Neuron (in vitro differentiated cells): ENCODE measurements at regions not wholly inside any gene's neighbourhood (a gene's known extent, or its start where the extent isn't known, plus 50 kb on each side); places are given as distances from the start of the nearest gene placed in this dataset.

ENCODE experiments used
- H2AFZ ChIP-seq: one replicate; pipeline ENCODE4 v1.6.1; 2013; ENCODE audit warnings: low read depth, mild to moderate bottlenecking, inconsistent platforms, low read length, moderate library complexity
- H3K27me3 ChIP-seq: one replicate; pipeline ENCODE4 v1.6.1; 2013; ENCODE audit warnings: low read length; ENCODE audit not compliant: insufficient read depth
- H3K36me3 ChIP-seq: one replicate; pipeline ENCODE4 v1.6.1; 2013; ENCODE audit warnings: low read length; ENCODE audit not compliant: insufficient read depth
- H3K4me1 ChIP-seq: one replicate; pipeline ENCODE4 v1.6.1; 2013; ENCODE audit warnings: low read length; ENCODE audit not compliant: insufficient read depth
- H3K4me3 ChIP-seq: 2 replicates; pipeline ENCODE4 v1.5.1; 2013; ENCODE audit warnings: mild to moderate bottlenecking, low read length, moderate library complexity
- H3K9me3 ChIP-seq: one replicate; pipeline ENCODE4 v1.6.1; 2013; ENCODE audit warnings: low read length

GRCh38 chr10:36390221-36390620 is 735.2 kb upstream of the ANKRD30A start:
- Histone ChIP-seq H2AFZ (no peak overlapping the region), H3K36me3 (no peaks in the 10 kb centered on the region), H3K4me3 (no peak overlapping the region), H3K9me3 (no peaks in the 10 kb centered on the region), H3K4me1 (no peaks in the 10 kb centered on the region), H3K27me3 (no peaks in the 10 kb centered on the region)

DNA sequence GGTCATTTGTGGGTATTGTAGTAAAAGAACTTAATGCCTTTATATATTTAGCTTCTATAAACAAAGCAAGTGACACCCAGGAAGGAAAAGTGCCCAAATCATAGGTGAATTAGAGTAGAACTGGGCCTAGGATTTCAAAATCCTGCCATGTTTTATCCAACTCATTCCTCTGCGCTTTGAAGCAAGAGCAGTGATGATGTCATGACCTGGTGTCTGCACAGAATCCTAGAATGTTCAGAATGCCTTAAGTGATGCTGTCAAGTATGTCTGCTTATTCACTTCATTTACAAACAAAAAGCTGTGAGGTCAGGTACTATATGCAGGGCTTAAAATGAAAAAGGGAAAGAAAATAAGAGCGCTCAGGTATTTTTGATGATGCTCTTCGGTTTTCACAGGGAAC is 737.2 kb upstream of the ANKRD30A start:
- Histone ChIP-seq H3K4me3 (no peak overlapping the region), H3K4me1 (no peaks in the 10 kb centered on the region), H2AFZ (no peak overlapping the region), H3K9me3 (no peaks in the 10 kb centered on the region), H3K27me3 (no peaks in the 10 kb centered on the region), H3K36me3 (no peaks in the 10 kb centered on the region)

GRCh38 chr10:36385693-36386092 is 739.7 kb upstream of the ANKRD30A start:
- Histone ChIP-seq H2AFZ (no peak overlapping the region), H3K9me3 (no peaks in the 10 kb centered on the region), H3K27me3 (no peaks in the 10 kb centered on the region), H3K4me3 (no peak overlapping the region), H3K36me3 (no peaks in the 10 kb centered on the region), H3K4me1 (no peaks in the 10 kb centered on the region)

DNA sequence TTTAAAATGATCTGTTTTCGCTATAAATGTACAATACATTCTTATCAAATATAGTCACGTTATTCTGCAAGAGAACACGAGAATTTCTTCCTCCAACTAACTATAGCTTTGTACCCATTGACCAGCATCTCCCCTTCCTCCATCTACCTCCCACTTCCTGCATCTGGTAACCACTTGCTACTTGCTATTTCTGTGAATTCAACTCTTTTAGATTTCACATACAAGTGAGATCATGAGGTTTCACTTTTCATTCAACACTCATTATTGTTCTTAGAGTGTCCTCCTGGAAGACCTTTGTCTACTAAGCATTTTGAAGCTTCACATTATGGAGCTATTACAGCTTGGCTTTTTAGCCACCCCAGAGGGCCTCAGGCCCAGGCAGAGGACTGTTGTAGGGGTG is 741.3 kb upstream of the FZD8 start:
- Histone ChIP-seq H3K4me3 (no peak overlapping the region), H2AFZ (no peak overlapping the region), H3K27me3 (no peaks in the 10 kb centered on the region), H3K4me1 (no peaks in the 10 kb centered on the region), H3K9me3 (no peaks in the 10 kb centered on the region), H3K36me3 (no peaks in the 10 kb centered on the region)

DNA sequence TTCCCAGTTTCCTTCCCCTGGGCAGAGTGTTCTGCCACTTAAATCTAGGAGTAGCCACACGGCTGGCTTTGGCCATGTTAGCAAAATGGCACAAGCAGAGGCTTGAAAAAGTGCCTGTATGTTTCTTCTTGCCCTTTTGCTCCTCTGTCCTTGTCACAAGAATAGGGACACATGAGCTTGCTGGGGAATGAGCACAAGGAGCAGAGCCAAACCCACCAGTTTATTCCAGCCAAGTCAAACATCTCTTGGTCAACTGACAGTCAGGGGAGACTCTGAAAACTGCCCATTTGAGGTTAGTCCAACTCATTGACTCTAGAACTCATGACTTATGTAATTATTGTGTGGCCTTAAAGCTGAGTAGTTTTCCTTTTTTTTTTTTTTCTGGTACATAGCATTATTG is 739.7 kb upstream of the FZD8 start:
- H3K27me3 ChIP-seq = no peaks in the 10 kb centered on the region
- H2AFZ ChIP-seq = no peak overlapping the region
- H3K36me3 ChIP-seq = no peaks in the 10 kb centered on the region
- no peaks in the 10 kb centered on the region for H3K9me3 ChIP-seq
- H3K4me1 ChIP-seq = no peaks in the 10 kb centered on the region
- H3K4me3 ChIP-seq = no peak overlapping the region

GRCh38 chr10:36380538-36380937 is 738.4 kb upstream of the FZD8 start:
- Histone ChIP-seq H3K27me3 (no peaks in the 10 kb centered on the region), H3K4me1 (no peaks in the 10 kb centered on the region), H2AFZ (no peak overlapping the region), H3K4me3 (no peak overlapping the region), H3K9me3 (no peaks in the 10 kb centered on the region), H3K36me3 (no peaks in the 10 kb centered on the region)

DNA sequence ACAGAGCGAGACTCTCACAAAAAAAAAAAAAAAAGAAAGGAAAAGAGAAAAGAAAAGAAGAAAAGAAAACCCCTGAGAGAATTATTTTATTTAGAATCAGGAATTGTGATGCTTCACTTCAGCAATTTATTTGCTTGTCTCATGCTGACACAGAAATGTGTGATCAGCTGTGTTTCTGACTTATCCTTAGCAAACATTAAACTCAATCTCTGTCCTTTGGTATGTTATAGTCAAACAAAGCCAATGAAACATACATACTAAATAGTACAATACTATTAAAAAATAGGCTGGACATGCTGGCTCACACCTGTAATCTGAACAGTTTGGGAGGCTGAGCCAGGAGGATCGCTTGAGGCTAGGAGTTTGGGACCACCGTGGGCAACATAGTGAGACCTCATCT is 733.0 kb upstream of the FZD8 start:
- no peaks in the 10 kb centered on the region for H3K27me3 ChIP-seq
- H3K9me3 ChIP-seq = no peaks in the 10 kb centered on the region
- no peaks in the 10 kb centered on the region for H3K4me1 ChIP-seq
- no peak overlapping the region for H3K4me3 ChIP-seq
- no peak overlapping the region for H2AFZ ChIP-seq
- H3K36me3 ChIP-seq = no peaks in the 10 kb centered on the region

- Histone ChIP-seq H3K36me3 (no peaks in the 10 kb centered on the region), H3K4me3 (no peak overlapping the region)
Observed at GRCh38 chr10:36373424-36374096, 731.5 kb upstream of the FZD8 start.

DNA sequence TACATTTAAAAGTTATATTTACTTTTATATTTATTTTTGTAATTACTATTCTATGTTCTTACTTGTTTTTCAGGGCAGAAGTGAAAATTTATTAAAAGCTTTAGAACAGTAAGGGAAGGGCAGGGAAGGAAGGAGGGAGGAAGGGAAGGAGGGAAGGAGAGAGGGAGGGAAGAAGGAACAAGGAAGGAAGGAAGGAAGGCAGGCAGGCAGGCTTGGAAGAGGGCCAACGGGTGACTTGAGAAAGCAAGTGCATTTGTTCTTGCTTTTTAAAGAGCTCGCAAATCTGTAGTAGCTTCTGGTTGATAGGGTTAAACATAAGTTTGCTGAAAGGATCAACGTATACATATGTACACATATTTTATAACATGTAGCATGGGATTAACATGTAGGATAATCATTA is 725.3 kb upstream of the FZD8 start:
- H3K36me3 ChIP-seq = no peaks in the 10 kb centered on the region
- H3K4me1 ChIP-seq = no peaks in the 10 kb centered on the region
- no peaks in the 10 kb centered on the region for H3K9me3 ChIP-seq
- no peak overlapping the region for H2AFZ ChIP-seq
- H3K27me3 ChIP-seq = no peaks in the 10 kb centered on the region
- H3K4me3 ChIP-seq = no peak overlapping the region

More at GRCh38 chr10:36373424-36374096, 731.5 kb upstream of the FZD8 start:
- no peaks in the 10 kb centered on the region for H3K4me1 ChIP-seq
- no peak overlapping the region for H2AFZ ChIP-seq
- H3K9me3 ChIP-seq = no peaks in the 10 kb centered on the region
- H3K27me3 ChIP-seq = no peaks in the 10 kb centered on the region

- no peak overlapping the region for H2AFZ ChIP-seq
- H3K36me3 ChIP-seq = no peaks in the 10 kb centered on the region
- H3K4me1 ChIP-seq = no peaks in the 10 kb centered on the region
- H3K27me3 ChIP-seq = no peaks in the 10 kb centered on the region
- no peaks in the 10 kb centered on the region for H3K9me3 ChIP-seq
- H3K4me3 ChIP-seq = no peak overlapping the region
Observed at GRCh38 chr10:36366843-36367242, 724.7 kb upstream of the FZD8 start.

- Histone ChIP-seq H3K27me3 (no peaks in the 10 kb centered on the region), H3K36me3 (no peaks in the 10 kb centered on the region), H2AFZ (no peak overlapping the region), H3K9me3 (no peaks in the 10 kb centered on the region), H3K4me3 (no peak overlapping the region), H3K4me1 (no peaks in the 10 kb centered on the region)
Observed at GRCh38 chr10:36366065-36366464, 724.0 kb upstream of the FZD8 start.

DNA sequence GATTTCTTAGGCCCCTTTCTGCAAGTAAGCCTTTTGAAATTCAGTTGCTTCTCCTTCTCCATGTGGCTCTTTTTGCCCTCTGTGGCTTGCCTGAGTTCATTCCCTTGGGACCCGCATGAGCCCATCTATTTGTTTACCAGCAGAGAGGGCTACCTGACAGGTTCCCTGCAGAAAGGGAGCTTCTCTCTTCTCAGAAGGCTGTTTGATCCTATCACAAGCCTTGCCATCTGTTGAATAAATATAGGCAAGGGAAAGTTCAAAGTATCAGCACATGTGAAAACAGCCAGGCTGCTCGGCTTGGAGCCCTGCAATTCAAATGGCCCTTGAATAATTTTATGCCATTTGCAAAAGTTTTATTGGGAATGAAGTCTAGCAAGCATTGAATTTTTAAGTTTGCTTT is 720.2 kb upstream of the FZD8 start:
- H3K4me1 ChIP-seq = no peaks in the 10 kb centered on the region
- no peak overlapping the region for H2AFZ ChIP-seq
- H3K36me3 ChIP-seq = no peaks in the 10 kb centered on the region
- H3K9me3 ChIP-seq = no peaks in the 10 kb centered on the region
- H3K4me3 ChIP-seq = no peak overlapping the region
- H3K27me3 ChIP-seq = no peaks in the 10 kb centered on the region

DNA sequence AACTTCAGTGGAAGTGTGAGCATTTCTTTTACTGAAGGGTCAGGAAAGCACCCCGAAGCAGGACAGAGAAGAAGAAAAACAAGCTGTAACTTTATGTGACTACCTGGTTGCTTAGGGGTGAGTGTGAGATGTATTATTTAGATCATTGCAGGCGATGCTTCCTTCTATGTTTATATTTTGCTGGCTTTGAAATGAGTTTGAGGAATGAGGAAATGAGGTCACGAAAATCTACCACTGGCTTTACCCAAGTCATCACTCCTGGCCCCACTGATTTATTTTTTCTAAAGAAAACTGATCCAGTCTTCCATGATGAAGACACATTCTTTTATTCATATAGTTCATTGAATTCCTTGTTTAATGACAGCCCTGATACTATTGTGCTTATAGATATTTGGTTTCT is 716.6 kb upstream of the FZD8 start:
- Histone ChIP-seq H3K4me1 (no peaks in the 10 kb centered on the region), H3K4me3 (no peak overlapping the region), H3K27me3 (no peaks in the 10 kb centered on the region), H2AFZ (no peak overlapping the region), H3K36me3 (no peaks in the 10 kb centered on the region), H3K9me3 (no peaks in the 10 kb centered on the region)

- Histone ChIP-seq H3K36me3 (no peaks in the 10 kb centered on the region), H3K4me1 (no peaks in the 10 kb centered on the region), H3K9me3 (no peaks in the 10 kb centered on the region), H3K27me3 (no peaks in the 10 kb centered on the region), H2AFZ (no peak overlapping the region), H3K4me3 (no peak overlapping the region)
Observed at GRCh38 chr10:36354633-36355032, 712.5 kb upstream of the FZD8 start.
